SK-N-SH treated with all-trans-retinoic acid at 6 μM for 48 hours (cell line): ENCODE measurements at regions not wholly inside any gene's neighbourhood (a gene's known extent, or its start where the extent isn't known, plus 50 kb on each side); places are given as distances from the start of the nearest gene placed in this dataset.

Source experiments
- BACH2 ChIP-seq: fragments of 250-450 bp; sonication (Bioruptor Pico); IDR thresholded peaks from 2 replicates; pipeline ENCODE4 v1.9.0; 2021; ENCODE audit warnings: mild to moderate bottlenecking, borderline replicate concordance
- ESRRG ChIP-seq: fragments of 250-450 bp; sonication (Bioruptor Pico); IDR thresholded peaks from 2 replicates; pipeline ENCODE4 v1.6.1; 2021; ENCODE audit warnings: mild to moderate bottlenecking
- ISL1 ChIP-seq: fragments of 250-450 bp; sonication (Bioruptor Pico); IDR thresholded peaks from 2 replicates; pipeline ENCODE4 v2.1.2; 2022; ENCODE audit warnings: mild to moderate bottlenecking, moderate library complexity
- PPARA ChIP-seq: fragments of 250-450 bp; sonication (Bioruptor Pico); IDR thresholded peaks from 2 replicates; pipeline ENCODE4 v1.5.0; 2020; ENCODE audit warnings: mild to moderate bottlenecking, borderline replicate concordance
- RARB ChIP-seq: fragments of 250-450 bp; sonication (Bioruptor Pico); IDR thresholded peaks from 2 replicates; pipeline ENCODE4 v1.8.0; 2021; ENCODE audit warnings: mild to moderate bottlenecking, moderate library complexity
- SNAI2 ChIP-seq: fragments of 250-450 bp; sonication (Bioruptor Pico); IDR thresholded peaks from 2 replicates; pipeline ENCODE4 v1.5.0; 2020; ENCODE audit warnings: mild to moderate bottlenecking, moderate library complexity
- ZFP30 ChIP-seq: fragments of 450-650 bp; formaldehyde crosslinking; IDR thresholded peaks from 2 replicates; pipeline ENCODE4 v1.5.0; 2022; ENCODE audit warnings: mild to moderate bottlenecking, moderate library complexity
- TF ChIP-seq, protein P1 (sequence below): fragments of 250-450 bp; sonication (Bioruptor Pico); IDR thresholded peaks from 2 replicates; pipeline ENCODE4 v1.8.0; 2020; ENCODE audit warnings: mild to moderate bottlenecking, moderate library complexity, borderline replicate concordance
- TF ChIP-seq, protein P2 (sequence below): fragments of 250-450 bp; sonication (Bioruptor Pico); IDR thresholded peaks from 2 replicates; pipeline ENCODE4 v1.5.1; 2020; ENCODE audit warnings: low read depth, mild to moderate bottlenecking, moderate library complexity
- TF ChIP-seq, protein P3 (sequence below): fragments of 250-450 bp; sonication (Bioruptor Pico); IDR thresholded peaks from 2 replicates; pipeline ENCODE4 v1.8.0; 2021; ENCODE audit warnings: low read depth, mild to moderate bottlenecking, moderate library complexity, borderline replicate concordance

DNA sequence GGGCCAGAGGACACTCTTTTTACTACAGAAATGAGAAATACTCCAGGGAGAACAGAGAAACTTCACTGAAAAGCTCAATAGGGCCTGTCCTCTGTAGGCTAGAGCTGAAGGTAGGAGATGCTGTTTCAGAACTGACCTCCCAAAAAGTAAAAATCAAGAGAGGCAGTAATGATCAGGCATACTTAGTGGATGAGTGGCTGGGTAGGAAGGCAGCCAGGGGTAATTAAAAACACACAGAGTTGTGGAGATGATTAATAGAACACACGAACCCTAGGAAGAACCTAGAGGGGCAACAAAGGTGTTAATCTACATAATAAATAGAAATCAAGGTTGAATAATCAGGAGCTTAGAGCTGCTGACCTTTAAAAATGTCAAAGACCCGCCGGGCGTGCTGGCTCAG is 582.4 kb upstream of the ADGRL3 start:
- TF ChIP-seq PPARA (no peak), RARB (no peak), ZFP30 (CRISPR knock-in tag) (no peak), SNAI2 (CRISPR knock-in tag) (no peak), ESRRG (CRISPR knock-in tag) (no peak), BACH2 (CRISPR knock-in tag) (no peak), ISL1 (no peak)
- TF ChIP-seq, protein P1, sequence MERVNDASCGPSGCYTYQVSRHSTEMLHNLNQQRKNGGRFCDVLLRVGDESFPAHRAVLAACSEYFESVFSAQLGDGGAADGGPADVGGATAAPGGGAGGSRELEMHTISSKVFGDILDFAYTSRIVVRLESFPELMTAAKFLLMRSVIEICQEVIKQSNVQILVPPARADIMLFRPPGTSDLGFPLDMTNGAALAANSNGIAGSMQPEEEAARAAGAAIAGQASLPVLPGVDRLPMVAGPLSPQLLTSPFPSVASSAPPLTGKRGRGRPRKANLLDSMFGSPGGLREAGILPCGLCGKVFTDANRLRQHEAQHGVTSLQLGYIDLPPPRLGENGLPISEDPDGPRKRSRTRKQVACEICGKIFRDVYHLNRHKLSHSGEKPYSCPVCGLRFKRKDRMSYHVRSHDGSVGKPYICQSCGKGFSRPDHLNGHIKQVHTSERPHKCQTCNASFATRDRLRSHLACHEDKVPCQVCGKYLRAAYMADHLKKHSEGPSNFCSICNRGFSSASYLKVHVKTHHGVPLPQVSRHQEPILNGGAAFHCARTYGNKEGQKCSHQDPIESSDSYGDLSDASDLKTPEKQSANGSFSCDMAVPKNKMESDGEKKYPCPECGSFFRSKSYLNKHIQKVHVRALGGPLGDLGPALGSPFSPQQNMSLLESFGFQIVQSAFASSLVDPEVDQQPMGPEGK, result no peak
- TF ChIP-seq, protein P2, sequence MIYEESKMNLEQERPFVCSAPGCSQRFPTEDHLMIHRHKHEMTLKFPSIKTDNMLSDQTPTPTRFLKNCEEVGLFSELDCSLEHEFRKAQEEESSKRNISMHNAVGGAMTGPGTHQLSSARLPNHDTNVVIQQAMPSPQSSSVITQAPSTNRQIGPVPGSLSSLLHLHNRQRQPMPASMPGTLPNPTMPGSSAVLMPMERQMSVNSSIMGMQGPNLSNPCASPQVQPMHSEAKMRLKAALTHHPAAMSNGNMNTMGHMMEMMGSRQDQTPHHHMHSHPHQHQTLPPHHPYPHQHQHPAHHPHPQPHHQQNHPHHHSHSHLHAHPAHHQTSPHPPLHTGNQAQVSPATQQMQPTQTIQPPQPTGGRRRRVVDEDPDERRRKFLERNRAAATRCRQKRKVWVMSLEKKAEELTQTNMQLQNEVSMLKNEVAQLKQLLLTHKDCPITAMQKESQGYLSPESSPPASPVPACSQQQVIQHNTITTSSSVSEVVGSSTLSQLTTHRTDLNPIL (CRISPR knock-in tag), result no peak
- TF ChIP-seq, protein P3, sequence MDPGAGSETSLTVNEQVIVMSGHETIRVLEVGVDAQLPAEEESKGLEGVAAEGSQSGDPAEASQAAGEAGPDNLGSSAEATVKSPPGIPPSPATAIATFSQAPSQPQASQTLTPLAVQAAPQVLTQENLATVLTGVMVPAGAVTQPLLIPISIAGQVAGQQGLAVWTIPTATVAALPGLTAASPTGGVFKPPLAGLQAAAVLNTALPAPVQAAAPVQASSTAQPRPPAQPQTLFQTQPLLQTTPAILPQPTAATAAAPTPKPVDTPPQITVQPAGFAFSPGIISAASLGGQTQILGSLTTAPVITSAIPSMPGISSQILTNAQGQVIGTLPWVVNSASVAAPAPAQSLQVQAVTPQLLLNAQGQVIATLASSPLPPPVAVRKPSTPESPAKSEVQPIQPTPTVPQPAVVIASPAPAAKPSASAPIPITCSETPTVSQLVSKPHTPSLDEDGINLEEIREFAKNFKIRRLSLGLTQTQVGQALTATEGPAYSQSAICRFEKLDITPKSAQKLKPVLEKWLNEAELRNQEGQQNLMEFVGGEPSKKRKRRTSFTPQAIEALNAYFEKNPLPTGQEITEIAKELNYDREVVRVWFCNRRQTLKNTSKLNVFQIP (CRISPR knock-in tag), result no peak
